ENCODE measurements at regions not wholly inside any gene's neighbourhood (a gene's known extent, or its start where the extent isn't known, plus 50 kb on each side); places are given as distances from the start of the nearest gene placed in this dataset.

- TF ChIP-seq CTCF (IDR thresholded peaks at IDR 0.05) = no peak
- Histone ChIP-seq H3K4me3 (no peak overlapping the region), H3K9me3 (no peaks in the 10 kb centered on the region), H3K4me1 (ENCODE audit: control insufficient read depth in 1 of 2, low read depth in 2 of 2) (peaks cover 0 to 7% of the 10 kb centered on the region in 2 donors), H3K36me3 (no peaks in the 10 kb centered on the region), H3K27me3 (replicated peaks; ENCODE audit: insufficient read depth) (no peaks in the 10 kb centered on the region), H3K27ac (no peak overlapping the region)
- no peak for ATAC-seq (ENCODE audit: insufficient number of reproducible peaks, low FRiP score, low read depth)
- DNase-seq (ENCODE audit: low spot score) = no peak
These were observed 198.2 kb downstream of the PRL start for GRCh38 chr6:22098601-22099031.

- H3K4me1 ChIP-seq (ENCODE audit: control insufficient read depth in 1 of 2, low read depth in 2 of 2) = peaks cover 0 to 7% of the 10 kb centered on the region in 2 donors
- DNase-seq (ENCODE audit: low spot score) = no peak
These were observed 197.6 kb downstream of the PRL start for GRCh38 chr6:22099231-22099630.

DNA sequence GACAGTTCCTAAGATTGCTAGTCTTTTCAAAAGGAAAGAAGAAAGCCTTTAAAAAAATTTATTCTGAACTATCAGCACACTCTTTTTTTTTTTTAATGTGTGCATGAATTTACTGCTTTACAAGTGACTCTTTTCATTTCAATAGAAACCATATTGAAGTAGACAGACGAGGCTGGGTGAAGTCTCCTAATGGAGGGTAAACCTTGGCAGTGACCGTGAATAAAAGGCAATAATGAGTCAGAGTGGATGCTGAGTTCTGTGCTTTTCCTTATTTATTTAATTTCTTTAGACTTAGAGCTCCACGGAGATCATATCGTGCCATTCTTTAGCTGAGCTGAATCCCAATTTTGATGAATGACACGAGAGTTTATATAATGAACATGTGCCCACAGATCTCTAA, 196.9 kb downstream of the PRL start:
- Histone ChIP-seq H3K27me3 (replicated peaks; ENCODE audit: insufficient read depth) (no peaks in the 10 kb centered on the region), H3K4me1 (ENCODE audit: control insufficient read depth in 1 of 2, low read depth in 2 of 2) (peaks cover 0 to 7% of the 10 kb centered on the region in 2 donors), H3K36me3 (no peaks in the 10 kb centered on the region), H3K4me3 (no peak overlapping the region), H3K9me3 (no peaks in the 10 kb centered on the region), H3K27ac (no peak overlapping the region)
- ATAC-seq (ENCODE audit: insufficient number of reproducible peaks, low FRiP score, low read depth) = no peak
- TF ChIP-seq CTCF (IDR thresholded peaks at IDR 0.05) = no peak
- DNase-seq (ENCODE audit: low spot score) = no peak

More at GRCh38 chr6:22099231-22099630, 197.6 kb downstream of the PRL start:
- Histone ChIP-seq H3K27ac (no peak overlapping the region), H3K4me3 (no peak overlapping the region), H3K9me3 (no peaks in the 10 kb centered on the region), H3K27me3 (replicated peaks; ENCODE audit: insufficient read depth) (no peaks in the 10 kb centered on the region), H3K36me3 (no peaks in the 10 kb centered on the region)
- ATAC-seq (ENCODE audit: insufficient number of reproducible peaks, low FRiP score, low read depth) = no peak
- no peak for TF ChIP-seq CTCF (IDR thresholded peaks at IDR 0.05)

GRCh38 chr6:22101163-22101562, 195.7 kb downstream of the PRL start:
- no peaks in the 10 kb centered on the region for H3K27me3 ChIP-seq (replicated peaks; ENCODE audit: insufficient read depth)
- no peak for TF ChIP-seq CTCF (IDR thresholded peaks at IDR 0.05)
- H3K9me3 ChIP-seq = no peaks in the 10 kb centered on the region
- no peak for DNase-seq (ENCODE audit: low spot score)
- H3K27ac ChIP-seq = no peak overlapping the region
- H3K36me3 ChIP-seq = no peaks in the 10 kb centered on the region
- H3K4me1 ChIP-seq (ENCODE audit: control insufficient read depth in 1 of 2, low read depth in 2 of 2) = peaks cover 0 to 7% of the 10 kb centered on the region in 2 donors
- no peak overlapping the region for H3K4me3 ChIP-seq
- ATAC-seq (ENCODE audit: insufficient number of reproducible peaks, low FRiP score, low read depth) = no peak

DNA sequence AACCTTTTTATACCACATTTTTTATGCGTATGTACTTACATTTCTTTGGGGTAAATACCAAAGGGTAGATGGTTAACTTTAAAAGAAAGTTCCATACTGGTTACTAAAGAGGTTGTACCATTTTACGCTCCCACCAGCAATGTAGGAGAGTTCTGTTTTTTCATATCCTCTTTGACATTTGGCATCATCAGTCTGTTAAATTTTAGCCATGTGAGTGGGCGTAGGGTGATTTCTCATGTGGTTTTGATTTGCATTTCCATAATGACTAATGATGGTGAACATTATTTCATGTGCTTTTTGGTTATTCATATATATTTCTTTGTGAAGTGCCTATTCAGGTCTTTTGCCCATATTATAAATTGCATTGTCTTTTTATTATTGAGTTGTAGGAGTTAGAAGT, 194.2 kb downstream of the PRL start:
- Histone ChIP-seq H3K9me3 (no peaks in the 10 kb centered on the region), H3K4me1 (ENCODE audit: control insufficient read depth in 1 of 2, low read depth in 2 of 2) (peaks cover 0 to 7% of the 10 kb centered on the region in 2 donors), H3K4me3 (no peak overlapping the region), H3K27ac (no peak overlapping the region), H3K27me3 (replicated peaks; ENCODE audit: insufficient read depth) (no peaks in the 10 kb centered on the region), H3K36me3 (no peaks in the 10 kb centered on the region)
- TF ChIP-seq CTCF (IDR thresholded peaks at IDR 0.05) = no peak
- ATAC-seq (ENCODE audit: insufficient number of reproducible peaks, low FRiP score, low read depth) (no peak), DNase-seq (ENCODE audit: low spot score) (no peak)
